ENCODE measurements at regions not wholly inside any gene's neighbourhood (a gene's known extent, or its start where the extent isn't known, plus 50 kb on each side); places are given as distances from the start of the nearest gene placed in this dataset.

GRCh38 chr10:37478381-37478780 lies 353.0 kb downstream of the ANKRD30A start:
- 76 to 100% methylated on average over 1 to 5 of the region's 5 CpGs for WGBS, 2 donors (ENCODE audit: low coverage in 1 of 2)
- no peaks in the 10 kb centered on the region for H3K36me3 ChIP-seq
- ATAC-seq: no peak
- TF ChIP-seq EP300 (IDR thresholded peaks at IDR 0.05): no peak
- no peak for TF ChIP-seq POLR2A (IDR thresholded peaks at IDR 0.05)
- no peak for TF ChIP-seq CTCF (IDR thresholded peaks at IDR 0.05)
- TF ChIP-seq POLR2AphosphoS5 (IDR thresholded peaks at IDR 0.05): no peak
- H3K4me3 ChIP-seq: no peak overlapping the region
- no peaks in the 10 kb centered on the region for H3K9me3 ChIP-seq
- no peak overlapping the region for H3K27ac ChIP-seq
- no peaks in the 10 kb centered on the region for H3K27me3 ChIP-seq
- H3K4me1 ChIP-seq: no peaks in the 10 kb centered on the region

DNA sequence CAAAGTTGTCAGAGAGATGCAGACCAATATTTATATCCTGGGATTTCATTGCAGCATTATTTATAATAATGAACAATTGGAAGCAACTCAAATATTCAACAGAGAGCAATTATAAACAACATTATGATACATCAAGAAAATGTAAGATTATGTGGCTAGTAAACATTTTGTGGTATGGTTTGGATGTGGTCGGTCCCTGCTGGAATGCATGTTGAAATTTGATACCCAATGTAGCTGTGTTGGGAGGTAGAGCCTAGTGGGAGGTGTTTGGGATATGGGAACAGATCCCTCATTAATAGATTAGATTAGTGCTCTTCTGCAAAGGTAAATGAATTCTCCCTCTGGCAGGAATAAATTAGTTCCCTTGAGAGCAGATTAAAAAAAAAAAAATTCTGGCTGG lies 350.9 kb downstream of the ANKRD30A start:
- no peak for ATAC-seq
- TF ChIP-seq POLR2A (IDR thresholded peaks at IDR 0.05): no peak
- no peak for TF ChIP-seq CTCF (IDR thresholded peaks at IDR 0.05)
- TF ChIP-seq POLR2AphosphoS5 (IDR thresholded peaks at IDR 0.05): no peak
- no peak for TF ChIP-seq EP300 (IDR thresholded peaks at IDR 0.05)
- Histone ChIP-seq H3K27me3 (no peaks in the 10 kb centered on the region), H3K27ac (no peak overlapping the region), H3K36me3 (no peaks in the 10 kb centered on the region), H3K4me1 (no peaks in the 10 kb centered on the region), H3K4me3 (no peak overlapping the region), H3K9me3 (no peaks in the 10 kb centered on the region)
- 32 to 60% methylated on average over 1 of the region's 1 CpG for WGBS, 2 donors (ENCODE audit: low coverage in 1 of 2)

- ATAC-seq: no peak
- WGBS, 2 donors (ENCODE audit: low coverage in 1 of 2): 89 to 92% methylated on average over 6 to 8 of the region's 9 CpGs
Observed at GRCh38 chr10:37474645-37475044, 349.2 kb downstream of the ANKRD30A start.

DNA sequence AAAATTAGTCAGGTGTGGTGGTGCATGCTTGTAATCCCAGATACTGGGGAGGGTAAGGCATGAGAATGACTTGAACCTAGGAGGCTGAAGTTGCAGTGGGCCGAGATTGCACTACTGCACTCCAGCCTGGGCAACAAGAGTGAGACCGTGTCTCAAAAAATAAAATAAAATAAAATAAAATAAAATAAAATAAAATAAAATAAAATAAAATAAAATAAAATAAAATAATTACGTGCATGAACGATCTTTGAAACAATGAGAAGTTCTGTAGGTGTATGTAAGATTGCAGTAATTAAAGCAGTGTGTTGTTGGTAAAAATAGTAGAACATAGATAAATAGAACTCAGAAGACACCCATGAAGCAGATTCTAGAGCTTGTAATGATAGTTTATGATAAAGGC lies 348.5 kb downstream of the ANKRD30A start:
- no peak overlapping the region for H3K4me3 ChIP-seq
- TF ChIP-seq EP300 (IDR thresholded peaks at IDR 0.05): no peak
- TF ChIP-seq POLR2A (IDR thresholded peaks at IDR 0.05): no peak
- no peak for TF ChIP-seq CTCF (IDR thresholded peaks at IDR 0.05)
- no peak for TF ChIP-seq POLR2AphosphoS5 (IDR thresholded peaks at IDR 0.05)
- H3K27ac ChIP-seq: no peak overlapping the region
- 87 to 92% methylated on average over 4 of the region's 4 CpGs for WGBS, 2 donors (ENCODE audit: low coverage in 1 of 2)
- no peaks in the 10 kb centered on the region for H3K27me3 ChIP-seq
- H3K9me3 ChIP-seq: no peaks in the 10 kb centered on the region
- no peak for ATAC-seq
- H3K36me3 ChIP-seq: no peaks in the 10 kb centered on the region
- H3K4me1 ChIP-seq: no peaks in the 10 kb centered on the region

More at GRCh38 chr10:37474645-37475044, 349.2 kb downstream of the ANKRD30A start:
- Histone ChIP-seq H3K9me3 (no peaks in the 10 kb centered on the region), H3K36me3 (no peaks in the 10 kb centered on the region), H3K4me3 (no peak overlapping the region), H3K27ac (no peak overlapping the region), H3K4me1 (no peaks in the 10 kb centered on the region), H3K27me3 (no peaks in the 10 kb centered on the region)
- TF ChIP-seq POLR2AphosphoS5 (IDR thresholded peaks at IDR 0.05) (no peak), CTCF (IDR thresholded peaks at IDR 0.05) (no peak), EP300 (IDR thresholded peaks at IDR 0.05) (no peak), POLR2A (IDR thresholded peaks at IDR 0.05) (no peak)

GRCh38 chr10:37467246-37467645 lies 341.8 kb downstream of the ANKRD30A start:
- no peak for ATAC-seq
- TF ChIP-seq EP300 (IDR thresholded peaks at IDR 0.05): no peak
- TF ChIP-seq POLR2AphosphoS5 (IDR thresholded peaks at IDR 0.05): no peak
- no peak for TF ChIP-seq CTCF (IDR thresholded peaks at IDR 0.05)
- no peak for TF ChIP-seq POLR2A (IDR thresholded peaks at IDR 0.05)
- 77 to 79% methylated on average over 3 to 5 of the region's 5 CpGs for WGBS, 2 donors (ENCODE audit: low coverage in 1 of 2)

More at GRCh38 chr10:37467246-37467645, 341.8 kb downstream of the ANKRD30A start:
- H3K27me3 ChIP-seq: no peaks in the 10 kb centered on the region
- no peaks in the 10 kb centered on the region for H3K4me1 ChIP-seq
- no peak overlapping the region for H3K27ac ChIP-seq
- no peaks in the 10 kb centered on the region for H3K9me3 ChIP-seq
- H3K4me3 ChIP-seq: no peak overlapping the region
- no peaks in the 10 kb centered on the region for H3K36me3 ChIP-seq
